NCI-H146 (cell line): ENCODE measurements at regions not wholly inside any gene's neighbourhood (a gene's known extent, or its start where the extent isn't known, plus 50 kb on each side); places are given as distances from the start of the nearest gene placed in this dataset.

Experiments used
- DNase-seq: peaks from one replicate; lab custom pipeline; 2025; lab: John Stamatoyannopoulos, UW

DNA sequence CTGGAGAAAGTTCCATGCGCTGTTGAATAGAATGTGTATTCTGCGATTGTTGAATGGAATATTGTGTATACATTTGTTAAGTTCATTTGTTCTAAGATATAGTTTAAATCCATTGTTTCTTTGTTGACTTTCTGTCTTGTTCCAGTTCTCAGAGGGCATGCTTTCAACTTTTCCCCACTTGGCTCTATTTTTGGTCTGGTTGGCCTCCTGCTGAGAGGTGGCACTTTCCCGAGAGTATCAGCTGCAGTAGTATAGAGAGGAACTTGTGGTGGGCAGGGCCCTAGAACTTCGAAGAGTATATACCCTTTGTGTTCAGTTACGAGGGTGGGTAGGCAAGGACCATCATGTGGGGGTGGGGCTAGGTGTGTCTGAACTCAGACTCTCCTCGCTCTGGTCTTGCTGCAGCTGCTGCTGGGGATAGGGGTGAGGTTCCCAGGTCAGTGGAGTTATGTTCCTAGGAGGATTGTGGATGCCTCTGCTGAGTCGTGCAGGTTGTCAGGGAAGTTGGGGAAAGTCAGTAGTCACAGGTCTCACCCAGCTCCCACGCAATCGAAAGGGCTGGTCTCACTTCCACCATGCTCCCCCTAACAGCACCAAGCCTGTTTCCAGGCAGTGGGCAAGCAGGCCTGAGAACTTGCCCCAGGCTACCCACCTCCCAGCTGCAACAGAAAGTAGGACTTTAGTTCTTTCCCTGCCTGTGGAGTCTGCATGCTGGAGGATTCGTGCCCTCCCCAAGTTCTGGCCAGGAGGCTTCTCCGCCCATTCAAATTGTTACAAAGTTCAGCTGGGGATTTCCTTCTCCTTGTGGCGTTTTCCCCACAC, 118.9 kb upstream of the SSTR4 start:
- DNase-seq = no peak

DNA sequence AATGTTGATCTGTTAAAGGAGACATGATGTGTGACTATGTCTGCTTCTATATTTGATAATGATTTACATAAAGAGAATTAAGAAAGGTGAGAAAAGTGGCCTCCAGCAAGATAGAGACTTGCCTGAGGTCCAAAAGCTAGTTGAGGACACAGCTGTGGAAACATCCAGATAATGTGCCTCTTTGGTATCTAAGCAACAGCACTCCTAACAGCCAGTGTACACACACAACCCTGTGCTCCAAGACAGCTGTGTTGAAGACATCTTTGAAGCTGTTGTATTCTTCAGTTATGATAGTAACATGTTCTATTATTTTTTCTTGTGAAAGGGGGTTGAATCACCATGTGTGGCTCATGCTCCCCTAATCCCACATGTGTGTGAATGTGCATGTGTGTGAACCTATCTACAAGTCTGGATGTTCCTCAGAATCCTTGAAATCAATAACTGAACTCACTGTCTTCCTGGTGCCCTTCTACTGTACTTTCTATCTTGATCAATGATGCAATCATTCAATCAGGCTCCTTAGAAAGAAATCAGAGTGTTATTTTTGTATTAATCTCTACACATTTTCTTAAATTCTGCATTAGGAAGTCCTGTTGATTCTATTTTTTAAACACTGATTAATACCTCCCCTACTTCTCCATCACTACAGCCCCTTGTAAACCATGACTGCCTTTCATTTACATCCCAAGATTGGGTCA, 116.7 kb upstream of the SSTR4 start:
- no peak for DNase-seq

DNA sequence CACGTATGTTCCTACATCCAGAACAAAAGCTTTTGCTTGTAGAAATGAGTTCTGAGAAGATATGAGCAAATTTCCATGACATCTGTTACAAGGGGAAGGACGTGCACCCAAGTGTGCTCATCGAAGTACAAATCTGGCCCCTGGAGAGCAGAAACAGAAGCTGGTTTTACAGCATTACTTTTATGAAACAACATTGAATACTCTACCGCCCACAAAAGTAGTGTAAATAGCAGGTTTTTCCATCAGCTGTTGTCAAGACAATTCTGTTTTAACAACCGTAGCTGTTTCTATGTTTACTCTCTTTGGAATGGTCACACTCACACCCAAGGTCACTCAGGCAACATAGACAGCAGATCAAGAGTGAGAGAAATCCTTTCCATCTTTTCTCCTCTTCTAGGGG, 114.2 kb upstream of the SSTR4 start:
- no peak for DNase-seq

DNA sequence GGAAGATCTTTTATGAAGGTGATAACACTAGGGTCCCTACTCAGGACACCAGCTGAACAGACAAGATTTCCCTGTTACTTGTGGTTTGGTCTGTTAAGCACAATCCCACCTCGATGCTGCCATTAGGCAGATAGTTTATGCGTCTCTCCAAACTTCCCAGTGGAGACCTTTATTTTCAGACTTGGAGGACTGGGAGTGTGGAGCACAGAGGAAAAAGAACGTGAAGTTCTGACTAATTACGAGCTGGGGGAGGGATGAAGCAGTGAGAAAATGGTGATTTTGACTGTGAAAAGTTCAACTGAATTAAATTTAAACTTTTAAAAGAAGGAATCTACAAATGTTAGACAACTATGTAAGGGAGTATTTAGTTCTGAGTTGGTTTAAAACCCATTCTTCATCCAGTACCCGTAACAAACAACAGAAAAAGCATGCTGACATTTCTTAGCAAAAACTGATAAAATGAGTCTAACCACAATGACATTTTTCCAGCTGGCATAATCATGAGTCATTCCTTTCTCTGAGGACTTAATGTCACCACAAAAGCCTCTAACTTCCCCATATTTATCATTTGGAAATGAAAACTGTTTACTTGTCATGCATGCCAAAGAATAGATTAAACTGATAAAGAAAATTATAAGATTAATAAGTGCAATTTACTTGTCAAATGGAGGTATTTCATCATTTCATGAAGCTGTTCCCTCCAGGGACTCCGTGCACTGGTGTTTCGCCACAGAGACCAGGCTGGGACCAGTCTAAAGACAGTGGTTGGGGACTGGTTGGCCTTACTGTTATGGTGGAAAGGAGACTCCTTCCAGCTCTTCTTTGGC, 113.3 kb upstream of the SSTR4 start:
- no peak for DNase-seq

DNA sequence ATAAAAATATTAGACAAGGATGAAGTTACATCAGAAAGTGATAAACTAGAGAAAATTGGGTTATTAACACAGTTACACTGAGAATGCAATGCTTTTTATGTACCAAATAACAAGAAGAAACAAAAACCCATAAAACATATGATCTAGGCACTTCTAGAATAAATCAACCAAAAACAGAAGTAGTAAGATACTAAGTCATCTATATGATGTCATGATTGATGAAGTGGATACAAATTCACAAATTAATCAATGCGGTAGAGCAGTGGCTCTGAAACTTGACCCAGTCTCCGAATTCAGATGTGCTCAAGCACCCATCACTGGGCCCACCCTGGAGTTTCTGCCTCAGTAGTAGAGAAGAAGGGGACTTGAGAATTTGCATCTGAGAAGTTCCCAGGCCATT, 112.1 kb upstream of the SSTR4 start:
- DNase-seq = no peak

DNA sequence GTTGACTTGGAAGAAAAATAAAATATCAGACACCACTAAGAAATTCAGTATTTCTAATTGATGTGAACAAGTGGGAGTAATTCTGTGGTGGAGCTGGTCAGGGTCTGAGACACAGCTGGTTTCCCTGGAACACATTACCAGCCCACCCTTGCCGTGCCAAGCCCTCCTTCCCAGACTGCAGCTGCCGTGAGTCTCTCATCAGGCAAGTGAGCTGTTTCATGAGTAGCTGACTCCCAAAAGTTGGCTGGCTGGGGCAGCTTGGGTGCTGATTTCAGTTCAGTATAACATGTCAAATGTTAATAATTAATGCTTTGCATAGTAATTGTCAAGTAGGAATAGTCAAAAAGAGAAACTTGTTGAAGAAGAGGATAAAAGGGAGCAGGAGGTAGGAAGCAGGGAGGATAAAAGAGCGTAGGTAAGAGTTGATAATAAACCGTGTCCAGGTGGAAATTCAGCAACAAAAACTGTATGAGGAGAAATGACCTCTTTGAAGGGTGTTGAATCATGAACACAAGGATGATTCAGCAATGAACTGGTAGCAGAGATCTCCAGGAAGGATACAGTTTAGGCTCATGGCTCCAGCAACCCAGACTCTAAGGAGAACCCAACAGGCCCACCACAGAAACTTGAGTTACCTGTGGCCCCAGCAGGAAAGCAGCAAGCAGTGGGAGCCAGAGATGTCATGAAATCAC, 110.9 kb upstream of the SSTR4 start:
- DNase-seq = no peak

DNA sequence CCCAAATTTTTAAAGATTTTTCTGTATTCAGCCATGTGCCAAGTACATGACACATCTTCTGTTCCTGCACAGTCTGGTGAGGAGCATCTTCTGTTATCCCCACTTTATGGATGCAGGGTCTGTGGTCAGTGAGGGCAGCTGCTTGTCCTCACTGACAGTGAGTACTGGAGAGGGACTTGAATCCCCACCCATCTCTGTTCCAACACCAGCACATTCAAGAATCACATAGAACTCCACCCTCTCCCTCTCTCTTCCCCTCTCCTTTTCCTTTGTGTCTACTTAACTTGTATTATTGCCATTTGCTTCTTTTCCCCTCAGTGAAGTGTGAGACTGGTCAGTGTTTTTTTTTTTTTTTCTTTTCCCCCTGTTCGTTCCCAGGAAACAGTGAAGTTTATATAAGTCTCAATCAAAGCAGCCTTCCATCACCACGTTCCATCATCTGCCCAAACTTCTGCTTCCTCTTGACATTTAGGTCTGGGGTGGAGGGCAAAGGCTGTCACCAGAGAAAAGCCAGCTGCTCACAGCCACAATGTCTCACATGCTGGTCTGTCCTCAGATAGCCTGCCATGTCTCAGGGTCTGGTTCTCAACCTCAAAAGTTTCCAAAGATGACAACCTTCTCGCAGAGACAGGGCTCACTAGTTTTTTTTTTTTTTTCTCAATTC, 110.0 kb upstream of the SSTR4 start:
- DNase-seq = no peak

DNA sequence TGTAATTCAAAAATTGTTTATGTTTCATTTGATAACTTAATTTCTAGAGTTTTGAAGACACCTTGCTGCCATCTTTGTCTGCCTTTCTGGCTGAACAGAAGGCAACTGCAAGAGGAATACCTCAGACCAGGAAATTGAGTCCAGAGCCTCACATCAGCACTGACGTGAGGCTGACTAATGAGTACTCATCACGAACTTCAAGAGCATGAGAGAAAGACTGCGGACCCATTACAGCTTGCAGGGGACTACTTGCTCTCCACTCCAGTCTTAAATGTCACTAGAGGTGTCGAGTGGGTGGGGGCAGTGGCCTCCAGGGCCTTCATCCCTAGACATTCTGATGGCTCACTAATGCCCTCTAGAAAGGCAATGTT, 109.5 kb upstream of the SSTR4 start:
- no peak for DNase-seq

DNA sequence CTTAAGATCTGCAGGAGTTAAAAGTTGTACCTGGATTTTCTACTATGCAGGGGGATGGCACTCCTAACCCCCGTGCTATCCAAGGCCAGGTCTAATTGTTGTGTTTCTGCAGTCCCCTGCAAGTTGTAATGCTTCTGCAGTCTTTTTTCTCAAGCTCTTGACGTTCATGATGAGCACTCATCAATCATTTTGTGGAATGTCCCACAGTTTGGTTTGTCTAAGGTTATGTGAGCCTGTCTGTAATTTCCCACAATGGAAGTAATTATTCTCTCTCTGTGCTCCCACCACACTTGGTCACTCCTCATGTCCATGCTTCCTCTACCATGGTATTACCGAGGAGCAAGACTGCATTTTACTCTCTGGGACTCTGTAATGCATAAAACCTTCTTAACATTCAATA, 107.6 kb upstream of the SSTR4 start:
- no peak for DNase-seq

DNA sequence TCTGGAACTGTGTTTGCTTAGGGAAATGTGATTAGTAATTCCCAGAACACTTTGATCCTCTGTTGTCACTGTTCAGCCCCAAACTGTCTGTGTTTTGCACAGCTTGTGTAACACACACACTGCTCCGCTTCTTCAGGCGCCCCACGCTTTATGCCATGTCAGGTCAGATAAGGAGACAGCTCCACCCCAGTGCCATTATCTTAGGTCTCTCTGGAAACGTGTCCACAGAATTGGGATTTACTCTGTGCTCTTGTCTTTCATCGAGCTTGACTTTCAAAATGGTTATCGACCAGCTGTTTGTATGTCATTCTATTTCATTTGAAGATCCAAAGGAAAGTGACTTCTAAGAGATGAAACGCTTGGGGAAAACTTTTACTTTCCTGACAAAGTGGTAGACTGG, 106.4 kb upstream of the SSTR4 start:
- DNase-seq = no peak

DNA sequence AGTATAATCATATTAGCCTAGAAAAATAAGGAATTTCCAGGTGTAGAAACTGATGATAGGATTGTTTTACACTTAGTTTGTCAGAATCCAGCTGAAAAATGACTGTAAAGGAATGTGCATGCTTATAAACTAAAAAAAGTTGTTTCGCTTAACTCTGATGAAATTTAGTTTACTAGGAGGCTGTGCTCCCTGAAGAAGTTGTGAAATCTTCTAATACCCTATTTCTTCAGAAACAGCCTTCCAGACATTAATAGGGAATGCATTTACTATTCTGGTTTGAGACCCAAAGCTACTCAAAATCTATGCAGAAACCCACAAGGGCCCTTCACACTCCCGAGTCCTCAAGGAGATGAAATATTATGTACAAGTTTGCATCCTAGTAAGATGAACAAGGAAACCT, 105.5 kb upstream of the SSTR4 start:
- DNase-seq = no peak

DNA sequence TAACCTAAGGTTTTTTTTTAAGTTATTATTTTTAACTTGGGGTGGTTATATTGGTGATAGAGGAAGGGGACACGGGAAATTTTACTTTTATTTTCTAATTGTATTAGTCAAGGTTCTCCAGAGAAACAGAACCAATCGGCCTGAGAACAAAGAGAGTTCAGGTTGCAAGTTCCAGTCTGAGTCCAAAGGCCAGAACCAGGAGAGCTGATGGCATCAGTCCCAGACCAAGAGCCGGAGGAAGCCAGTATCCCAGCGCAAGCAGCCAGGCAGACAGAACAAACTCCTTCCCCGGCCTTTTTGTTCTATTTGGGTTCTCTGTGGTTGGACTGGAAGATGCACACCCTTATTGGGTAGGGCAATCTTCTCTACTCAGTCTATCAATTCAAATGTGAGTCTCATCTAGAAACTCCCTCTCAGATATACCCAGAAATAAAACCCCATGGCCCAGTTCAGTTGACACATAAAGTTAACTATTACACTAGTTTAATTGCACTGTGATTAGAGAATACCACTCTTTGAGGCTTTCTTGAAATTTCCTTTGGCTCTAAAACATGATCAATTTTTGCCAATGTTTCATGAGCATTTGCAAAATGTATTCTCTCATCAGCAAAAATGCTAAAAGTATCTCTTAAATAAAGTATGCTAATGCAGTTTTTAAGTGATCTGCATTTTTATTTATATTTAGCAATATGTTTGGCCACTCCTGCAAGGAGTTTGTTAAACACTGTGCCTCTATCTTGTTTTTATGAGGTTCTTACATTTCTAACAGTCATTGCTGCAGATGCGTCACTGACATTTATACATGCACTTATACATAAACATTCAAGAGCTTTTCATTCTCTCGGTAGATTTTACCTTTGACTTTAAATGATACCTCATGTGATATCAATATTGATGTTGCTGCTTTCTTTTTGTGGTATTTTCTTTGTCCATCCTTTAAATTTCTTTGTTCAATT, 103.2 kb upstream of the SSTR4 start:
- DNase-seq = no peak

DNA sequence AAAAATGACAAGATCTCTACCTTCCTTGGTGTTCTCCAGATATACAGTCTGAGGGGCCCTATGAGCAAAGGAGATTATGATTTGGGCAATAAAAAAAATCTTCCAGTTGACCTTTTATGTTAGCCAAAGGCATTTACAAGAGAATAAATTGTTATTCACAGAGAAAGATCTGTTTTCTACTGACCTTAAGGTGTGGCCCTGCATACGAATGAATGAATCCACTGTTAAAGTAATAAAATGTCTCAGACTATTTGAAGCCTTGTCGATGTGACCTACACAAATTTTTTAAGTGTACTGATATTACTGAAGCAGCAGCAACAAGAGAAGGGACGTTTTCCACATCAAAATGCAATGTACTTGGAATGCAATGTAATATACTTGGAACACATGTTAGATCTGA, 95.9 kb upstream of the SSTR4 start:
- no peak for DNase-seq

DNA sequence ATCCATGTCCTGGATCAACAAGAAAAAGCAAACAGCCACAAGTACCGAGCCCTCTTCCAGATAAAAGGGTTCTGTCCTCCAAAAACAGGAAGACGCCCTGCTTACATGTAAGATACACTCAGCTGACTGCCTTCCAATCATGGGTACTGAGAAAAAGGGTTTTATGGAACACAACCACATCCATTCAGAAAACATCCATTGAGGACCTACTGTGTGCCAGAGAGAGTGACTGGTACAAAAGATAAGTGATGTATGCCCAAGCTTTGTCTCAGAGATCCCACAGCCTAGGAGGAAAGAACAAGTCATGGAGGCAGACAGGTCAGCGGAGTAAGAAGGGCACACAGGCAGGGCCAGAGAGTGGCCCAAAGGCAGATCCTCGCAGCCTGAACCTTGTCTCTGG, 94.8 kb upstream of the SSTR4 start:
- DNase-seq = no peak

DNA sequence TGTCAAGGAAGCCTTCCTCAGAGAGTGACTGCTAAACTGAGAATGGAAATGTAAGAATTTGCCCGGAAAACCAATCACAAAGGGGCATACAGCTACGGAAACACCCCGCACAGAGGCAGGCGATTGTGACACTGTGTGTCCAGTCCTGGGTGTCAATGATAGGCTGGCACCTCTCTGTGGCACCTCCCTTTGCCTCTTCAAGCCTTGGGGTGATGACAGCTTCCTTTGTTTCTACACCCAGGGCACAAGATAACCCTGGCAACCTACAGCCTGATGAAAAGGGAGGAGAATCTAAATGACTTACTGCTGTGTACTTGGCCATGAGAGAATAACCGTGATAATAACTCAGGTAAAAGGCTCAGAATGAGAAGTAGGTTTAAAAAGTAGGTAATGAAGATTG, 93.6 kb upstream of the SSTR4 start:
- no peak for DNase-seq

DNA sequence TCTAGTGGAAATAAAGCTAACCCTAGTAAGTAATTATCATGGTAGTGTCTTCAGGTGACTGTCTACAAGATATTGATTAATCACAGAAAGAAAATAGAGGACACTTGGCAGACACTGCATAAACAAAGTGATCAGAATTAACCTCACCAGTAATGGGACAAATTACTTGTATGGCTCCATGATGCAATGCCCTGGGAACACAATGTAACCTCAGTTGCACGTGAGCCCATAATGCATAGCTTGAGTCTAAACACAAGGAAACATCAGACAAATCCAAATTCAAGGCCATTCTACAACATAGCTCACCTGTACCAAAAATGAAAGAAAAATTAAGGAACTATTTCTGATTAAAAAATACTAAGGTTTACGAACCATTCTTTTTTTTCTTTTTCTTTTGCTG, 92.4 kb upstream of the SSTR4 start:
- no peak for DNase-seq

DNA sequence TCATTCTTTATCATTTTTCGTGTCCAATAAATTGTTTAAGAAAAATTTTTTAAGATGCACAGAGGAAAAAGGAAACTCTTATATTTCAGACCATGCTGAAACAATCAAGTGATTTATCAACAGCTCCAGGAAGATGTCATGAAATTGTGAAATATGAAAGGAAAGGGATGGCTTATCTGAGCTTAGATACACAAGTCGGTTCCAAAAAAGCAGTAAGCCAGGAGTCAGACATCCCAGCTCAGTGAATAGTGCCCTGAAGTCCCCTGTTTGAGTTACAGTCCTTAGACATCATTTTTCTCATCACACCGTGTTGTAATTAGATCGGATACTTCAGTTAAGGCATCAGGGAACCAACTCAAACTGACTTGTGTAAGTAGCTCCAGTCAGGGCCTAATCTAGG, 91.0 kb upstream of the SSTR4 start:
- no peak for DNase-seq

DNA sequence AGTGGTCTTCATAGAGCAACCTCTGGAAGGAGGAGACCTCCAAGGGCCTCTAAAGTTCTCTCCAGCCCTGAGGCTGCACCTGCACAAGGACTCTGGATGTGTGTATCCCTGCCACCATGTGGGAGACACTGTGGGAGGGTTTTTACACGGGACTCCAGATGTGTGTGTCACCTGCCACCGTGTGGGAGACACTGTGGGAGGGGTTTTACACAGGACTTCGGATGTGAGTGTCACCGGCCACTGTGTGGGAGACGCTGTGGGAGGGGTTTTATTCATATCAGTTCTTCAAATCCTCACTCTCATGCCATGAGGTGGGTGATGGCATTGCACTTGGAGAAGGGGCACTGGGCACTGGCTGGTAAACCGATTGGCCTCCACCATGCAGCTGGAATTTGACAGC, 90.2 kb upstream of the SSTR4 start:
- DNase-seq = no peak

DNA sequence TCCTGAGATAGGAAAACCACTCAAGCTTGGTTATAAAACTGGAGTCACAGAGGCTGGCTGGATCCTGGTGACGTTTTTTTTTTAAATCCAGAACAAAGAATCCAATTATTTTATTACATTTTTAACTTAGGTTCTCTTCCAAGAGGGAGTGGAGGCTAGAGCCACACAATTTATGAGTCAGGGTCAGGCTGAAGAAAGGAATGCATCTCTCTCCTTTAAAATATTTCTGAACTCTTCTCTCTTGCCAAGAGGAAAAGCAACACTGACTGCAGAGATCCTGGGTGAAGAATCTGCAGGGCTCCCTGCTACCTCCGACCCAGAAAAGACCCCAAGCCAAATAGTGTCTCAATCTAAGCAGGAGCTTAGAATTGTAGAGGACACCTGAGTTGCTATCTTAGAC, 88.5 kb upstream of the SSTR4 start:
- no peak for DNase-seq

DNA sequence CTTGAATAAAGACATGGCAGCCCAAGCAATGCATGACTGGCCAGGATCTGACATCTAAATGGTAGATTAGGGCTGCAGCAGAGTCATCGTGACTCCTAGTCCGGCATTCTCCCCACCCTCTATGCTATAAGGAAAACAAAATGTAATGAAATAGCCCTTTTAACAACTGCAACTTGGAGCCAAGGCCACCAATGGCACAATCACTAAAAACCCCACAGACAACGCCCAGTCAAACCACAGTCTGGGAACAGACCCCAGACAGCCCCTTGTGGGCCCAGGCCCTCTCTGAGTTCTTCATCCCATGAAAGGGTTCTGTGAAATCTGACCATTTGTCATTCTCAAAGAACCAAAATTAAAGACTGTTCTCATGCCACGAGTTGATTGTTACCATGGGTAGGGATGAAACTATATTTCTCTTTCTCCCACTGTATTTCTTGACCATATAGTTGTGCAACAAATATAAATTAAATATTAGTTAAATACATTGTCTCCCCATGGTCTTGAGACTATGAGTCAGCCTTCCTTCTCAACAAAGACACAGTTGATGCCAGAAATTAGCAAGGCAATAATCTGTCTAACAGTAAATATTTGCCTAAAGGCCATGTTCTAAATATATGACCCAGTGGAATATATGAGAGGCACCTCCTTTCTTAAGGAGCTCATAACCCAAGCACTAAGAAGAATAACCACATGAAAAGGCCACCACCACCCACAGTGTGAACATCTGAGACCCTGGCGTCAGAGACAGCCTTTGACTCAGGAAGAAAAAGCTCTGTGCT, 85.6 kb upstream of the SSTR4 start:
- no peak for DNase-seq
